Thoracic aorta (tissue), 2 donors: ENCODE measurements at regions not wholly inside any gene's neighbourhood (a gene's known extent, or its start where the extent isn't known, plus 50 kb on each side); places are given as distances from the start of the nearest gene placed in this dataset.

Source experiments
- ATAC-seq: fragments of 150-250 bp; one replicate; pipeline ENCODE4 v1.8.0; 2017; ENCODE audit warnings: low read depth; ENCODE audit not compliant: insufficient number of reproducible peaks, low FRiP score
- DNase-seq: peaks from one replicate; pipeline ENCODE4 v3.0.0-alpha.2; 2020; ENCODE audit warnings: low spot score
- H3K27ac ChIP-seq, 2 donors: fragments of 200-600 bp; sonication (generic); 1 replicate in 1 of 2; 2 replicates in 1 of 2; pipeline ENCODE4 v1.5.1; 2016; ENCODE audit warnings: mild to moderate bottlenecking in 2 of 2, moderate library complexity in 2 of 2
- H3K27me3 ChIP-seq: fragments of 200-600 bp; sonication (generic); replicated peaks from 2 replicates; pipeline ENCODE4 v1.6.0; 2016; ENCODE audit warnings: mild to moderate bottlenecking; ENCODE audit not compliant: insufficient read depth
- H3K36me3 ChIP-seq: fragments of 200-600 bp; sonication (generic); one replicate; pipeline ENCODE4 v1.5.1; 2016
- H3K4me1 ChIP-seq, 2 donors: fragments of 200-600 bp; sonication (generic); 1 replicate in 1 of 2; 2 replicates in 1 of 2; pipeline versions ENCODE4 v1.5.1 to v1.6.0; 2016; ENCODE audit warnings: low read depth in 2 of 2, mild to moderate bottlenecking in 1 of 2; ENCODE audit not compliant: control insufficient read depth in 1 of 2
- H3K4me3 ChIP-seq: fragments of 200-600 bp; sonication (generic); 2 replicates; pipeline ENCODE4 v1.5.1; 2016; ENCODE audit warnings: mild to moderate bottlenecking
- H3K9me3 ChIP-seq: fragments of 200-600 bp; sonication (generic); 2 replicates; pipeline ENCODE4 v1.5.1; 2016
- CTCF ChIP-seq: fragments of 200-600 bp; sonication (generic); IDR thresholded peaks from one replicate; pipeline ENCODE4 v1.5.1; 2019; ENCODE audit warnings: antibody characterized with exemption

- no peak overlapping the region for H3K27ac ChIP-seq
- no peaks in the 10 kb centered on the region for H3K9me3 ChIP-seq
- DNase-seq (no peak), ATAC-seq (no peak)
- TF ChIP-seq CTCF, result no peak
- H3K4me3 ChIP-seq, result no peak overlapping the region
- H3K27me3 ChIP-seq, result no peaks in the 10 kb centered on the region
- H3K36me3 ChIP-seq, result no peaks in the 10 kb centered on the region
- no peaks in the 10 kb centered on the region for H3K4me1 ChIP-seq
These were observed 91.1 kb upstream of the MAOA start for GRCh38 chrX:43564953-43565352.

GRCh38 chrX:43566170-43566569, 89.9 kb upstream of the MAOA start:
- DNase-seq (no peak), ATAC-seq (no peak)
- Histone ChIP-seq H3K4me1 (no peaks in the 10 kb centered on the region), H3K9me3 (no peaks in the 10 kb centered on the region), H3K4me3 (no peak overlapping the region), H3K27me3 (no peaks in the 10 kb centered on the region), H3K27ac (no peak overlapping the region), H3K36me3 (no peaks in the 10 kb centered on the region)
- no peak for TF ChIP-seq CTCF

GRCh38 chrX:43573441-43574015, 82.6 kb upstream of the MAOA start:
- ATAC-seq (no peak), DNase-seq (no peak)
- Histone ChIP-seq H3K9me3 (no peaks in the 10 kb centered on the region), H3K27ac (no peak overlapping the region), H3K27me3 (no peaks in the 10 kb centered on the region), H3K4me3 (no peak overlapping the region), H3K4me1 (no peaks in the 10 kb centered on the region), H3K36me3 (no peaks in the 10 kb centered on the region)
- no peak for TF ChIP-seq CTCF

GRCh38 chrX:43580621-43581020, 75.5 kb upstream of the MAOA start:
- no peaks in the 10 kb centered on the region for H3K36me3 ChIP-seq
- no peak for TF ChIP-seq CTCF
- peaks cover 0 to 13% of the 10 kb centered on the region in 2 donors for H3K4me1 ChIP-seq
- no peak overlapping the region for H3K27ac ChIP-seq
- DNase-seq, result no peak
- no peaks in the 10 kb centered on the region for H3K9me3 ChIP-seq
- no peak for ATAC-seq
- no peaks in the 10 kb centered on the region for H3K27me3 ChIP-seq
- H3K4me3 ChIP-seq, result no peak overlapping the region

GRCh38 chrX:43581167-43581566, 74.9 kb upstream of the MAOA start:
- Histone ChIP-seq H3K27me3 (no peaks in the 10 kb centered on the region), H3K9me3 (no peaks in the 10 kb centered on the region), H3K36me3 (no peaks in the 10 kb centered on the region), H3K27ac (no peak overlapping the region), H3K4me3 (no peak overlapping the region), H3K4me1 (peaks cover 0 to 13% of the 10 kb centered on the region in 2 donors)
- ATAC-seq (no peak), DNase-seq (no peak)
- no peak for TF ChIP-seq CTCF
